Lung (tissue), 11 donors: ENCODE measurements at regions not wholly inside any gene's neighbourhood (a gene's known extent, or its start where the extent isn't known, plus 50 kb on each side); places are given as distances from the start of the nearest gene placed in this dataset.

Experiments used
- ATAC-seq: fragments of 200-7000 bp; cut with Tn5 transposase; one replicate; pipeline ENCODE4 v1.9.1; 2020; ENCODE audit warnings: moderate number of reproducible peaks; ENCODE audit not compliant: insufficient read depth, low FRiP score
- DNase-seq, 3 donors: peaks; one replicate each; pipeline ENCODE4 v3.0.0-alpha.2; 2013 to 2017
- H3K27ac ChIP-seq, 2 donors: one replicate each; pipeline ENCODE4 v1.5.1; 2013; ENCODE audit warnings: mild to moderate bottlenecking in 2 of 2, moderate library complexity in 2 of 2, control low read depth in 1 of 2, inconsistent platforms in 1 of 2, low read depth in 1 of 2, low read length in 1 of 2
- H3K27me3 ChIP-seq, 3 donors: one replicate each; pipeline ENCODE4 v1.5.1; 2013; ENCODE audit warnings: low read length in 2 of 3; ENCODE audit not compliant: control insufficient read depth in 3 of 3, insufficient read depth in 3 of 3
- H3K36me3 ChIP-seq, 4 donors: one replicate each; pipeline ENCODE4 v1.5.1; 2013; ENCODE audit warnings: low read length in 4 of 4, mild to moderate bottlenecking in 1 of 4, moderate library complexity in 1 of 4; ENCODE audit not compliant: control insufficient read depth in 4 of 4, insufficient read depth in 4 of 4
- H3K4me1 ChIP-seq, 5 donors: one replicate each; pipeline ENCODE4 v1.5.1; 2013; ENCODE audit warnings: low read length in 5 of 5, mild to moderate bottlenecking in 2 of 5, moderate library complexity in 1 of 5; ENCODE audit not compliant: control insufficient read depth in 5 of 5, insufficient read depth in 5 of 5
- H3K4me3 ChIP-seq: one replicate; pipeline ENCODE4 v1.5.1; 2013; ENCODE audit warnings: mild to moderate bottlenecking, control low read depth, moderate library complexity
- H3K9ac ChIP-seq, 2 donors: one replicate each; pipeline ENCODE4 v1.5.1; 2013; ENCODE audit warnings: low read length in 2 of 2, control low read depth in 1 of 2; ENCODE audit not compliant: insufficient read depth in 1 of 2
- H3K9me3 ChIP-seq, 4 donors: one replicate each; pipeline ENCODE4 v1.5.1; 2013; ENCODE audit warnings: low read length in 3 of 4, mild to moderate bottlenecking in 1 of 4, moderate library complexity in 1 of 4; ENCODE audit not compliant: control insufficient read depth in 4 of 4, insufficient read depth in 3 of 4
- CTCF ChIP-seq: IDR thresholded peaks from 2 replicates; pipeline ENCODE4 v1.5.1; 2012; ENCODE audit warnings: mild to moderate bottlenecking; ENCODE audit errors: control extremely low read depth, extremely low read depth
- WGBS, 2 donors: extraction: QIAGEN DNeasy Blood & Tissue Kit; methylation state at CpG; one replicate each; pipeline ENCODE4 v1.1.7; 2013; 5-methylcytosine and 5-hydroxymethylcytosine counted together
- donor health status: control.
- donor health status: control.
- donor health status: Bipolar disorder and iron deficiency.
- donor health status: healthy.
- donor health status: DM: yes; HTN: yes; CAD: no.

- peaks cover 0 to 15% (median 2%) of the 10 kb centered on the region in 5 donors for H3K4me1 ChIP-seq
- DNase-seq, result no peak
- peaks cover 0 to 7% (median 5%) of the 10 kb centered on the region in 3 donors for H3K27me3 ChIP-seq
- H3K36me3 ChIP-seq, result no peaks in the 10 kb centered on the region
- H3K9me3 ChIP-seq, result peaks cover 0 to 2% (median 0%) of the 10 kb centered on the region in 4 donors
- TF ChIP-seq CTCF, result no peak
- H3K27ac ChIP-seq, result no peak overlapping the region
- H3K4me3 ChIP-seq, result no peak overlapping the region
- no peak for ATAC-seq
- WGBS, 2 donors, result 86 to 91% methylated on average over 25 of the region's 25 CpGs
- no peak overlapping the region for H3K9ac ChIP-seq
These were observed 73.8 kb upstream of the FBRSL1 start for GRCh38 chr12:132416121-132416673.

GRCh38 chr12:132415327-132416120, 74.4 kb upstream of the FBRSL1 start:
- WGBS, 2 donors, result 65 to 80% methylated on average over 25 of the region's 25 CpGs
- Histone ChIP-seq H3K27ac (no peak overlapping the region), H3K4me3 (no peak overlapping the region), H3K36me3 (no peaks in the 10 kb centered on the region), H3K4me1 (peaks cover 0 to 15% (median 2%) of the 10 kb centered on the region in 5 donors), H3K9me3 (no peaks in the 10 kb centered on the region), H3K27me3 (peaks cover 0 to 7% (median 5%) of the 10 kb centered on the region in 3 donors), H3K9ac (no peak overlapping the region)
- ATAC-seq, result no peak
- TF ChIP-seq CTCF, result no peak
- no peak for DNase-seq

- Histone ChIP-seq H3K4me1 (peaks cover 0 to 14% (median 2%) of the 10 kb centered on the region in 5 donors), H3K36me3 (no peaks in the 10 kb centered on the region), H3K9ac (no peak overlapping the region), H3K27me3 (peaks cover 0 to 7% (median 5%) of the 10 kb centered on the region in 3 donors), H3K9me3 (no peaks in the 10 kb centered on the region), H3K27ac (no peak overlapping the region), H3K4me3 (no peak overlapping the region)
- WGBS, 2 donors, result 15 to 16% methylated on average over 29 to 30 of the region's 30 CpGs
- TF ChIP-seq CTCF, result peak; percentile 90
- ATAC-seq (peak; percentile 84), DNase-seq (peak; percentile 88 to 89 (median 88))
These were observed 75.2 kb upstream of the FBRSL1 start for GRCh38 chr12:132414634-132415326.
